Kidney (tissue), 13 donors: ENCODE measurements at regions not wholly inside any gene's neighbourhood (a gene's known extent, or its start where the extent isn't known, plus 50 kb on each side); places are given as distances from the start of the nearest gene placed in this dataset.
A peak's percentile ranks its signal among the peaks of the same experiment; 100 is the strongest.

Experiments
- DNase-seq, 5 donors: peaks; one replicate each; pipeline ENCODE4 v3.0.0-alpha.2; 2013 to 2020
- FAIRE-seq: peaks from 2 replicates; lab custom pipeline; 2012; peaks lifted over from hg19 to GRCh38; lab: Jason Lieb, UNC
- H3K27ac ChIP-seq, 2 donors: one replicate each; pipeline ENCODE4 v1.7.0; 2013; ENCODE audit warnings: low read depth in 2 of 2, low read length in 2 of 2, inconsistent platforms in 1 of 2
- H3K27me3 ChIP-seq: one replicate; pipeline ENCODE4 v1.7.1; 2013; ENCODE audit warnings: low read length, inconsistent platforms; ENCODE audit not compliant: control insufficient read depth, insufficient read depth
- H3K36me3 ChIP-seq, 3 donors: one replicate each; pipeline versions ENCODE4 v1.7.0 to v1.7.1; 2013; ENCODE audit warnings: low read length in 3 of 3, control low read depth in 1 of 3, inconsistent platforms in 1 of 3; ENCODE audit not compliant: insufficient read depth in 3 of 3, control insufficient read depth in 2 of 3
- H3K4me1 ChIP-seq, 3 donors: one replicate each; pipeline versions ENCODE4 v1.7.0 to v1.7.1; 2013; ENCODE audit warnings: low read length in 3 of 3, inconsistent platforms in 1 of 3, low read depth in 1 of 3; ENCODE audit not compliant: control insufficient read depth in 2 of 3, insufficient read depth in 2 of 3
- H3K4me3 ChIP-seq, 3 donors: one replicate each; pipeline versions ENCODE4 v1.7.0 to v1.8.1; 2013; ENCODE audit warnings: low read length in 3 of 3, control low read depth in 1 of 3, inconsistent platforms in 1 of 3
- H3K9ac ChIP-seq, 3 donors: one replicate each; pipeline versions ENCODE4 v1.7.0 to v1.7.1; 2013; ENCODE audit warnings: low read length in 3 of 3, control low read depth in 1 of 3, inconsistent platforms in 1 of 3
- H3K9me3 ChIP-seq, 3 donors: one replicate each; pipeline versions ENCODE4 v1.7.0 to v1.7.1; 2013; ENCODE audit warnings: low read length in 3 of 3, control low read depth in 1 of 3, inconsistent platforms in 1 of 3; ENCODE audit not compliant: control insufficient read depth in 2 of 3, insufficient read depth in 1 of 3
- CTCF ChIP-seq: IDR thresholded peaks from 3 replicates; pipeline ENCODE4 v1.5.1; 2012; ENCODE audit warnings: mild to moderate bottlenecking, moderate library complexity, borderline replicate concordance; ENCODE audit not compliant: insufficient read depth; ENCODE audit errors: extremely low read depth
- intact Hi-C: fragments of 100-400 bp; cut with DNase I; formaldehyde crosslinking; loops from one replicate; pipeline ENCODE4 v1.11.1; 2022
- donor health status: control.
- donor health status: control.
- donor health status: control.
- donor health status: control.
- donor health status: control.
- donor health status: DM: yes; HTN: yes; CAD: no.
- donor health status: Normal renal cell carcinoma (clear cell type).

GRCh38 chr10:131647789-131648188 is 253.0 kb upstream of the PPP2R2D start:
- no peak for TF ChIP-seq CTCF
- DNase-seq (peak in 2 of 5 donors; percentile 7 to 13), FAIRE-seq (no peak)
- no peaks in the 10 kb centered on the region for H3K4me1 ChIP-seq
- H3K27me3 ChIP-seq = no peaks in the 10 kb centered on the region
- H3K9me3 ChIP-seq = no peaks in the 10 kb centered on the region
- no peak overlapping the region for H3K4me3 ChIP-seq
- H3K9ac ChIP-seq = no peak overlapping the region
- intact Hi-C loops = no loop called here
- H3K27ac ChIP-seq = no peak overlapping the region
- no peaks in the 10 kb centered on the region for H3K36me3 ChIP-seq

GRCh38 chr10:131648386-131649020 is 252.3 kb upstream of the PPP2R2D start:
- Histone ChIP-seq H3K27ac (no peak overlapping the region), H3K4me1 (no peaks in the 10 kb centered on the region), H3K36me3 (no peaks in the 10 kb centered on the region), H3K27me3 (no peaks in the 10 kb centered on the region), H3K9ac (no peak overlapping the region), H3K9me3 (no peaks in the 10 kb centered on the region), H3K4me3 (no peak overlapping the region)
- DNase-seq (peak in 2 of 5 donors; percentile 1 to 26), FAIRE-seq (no peak)
- TF ChIP-seq CTCF = no peak
- intact Hi-C loops = no loop called here

GRCh38 chr10:131649617-131650016 is 251.2 kb upstream of the PPP2R2D start:
- Histone ChIP-seq H3K9me3 (peaks cover 0 to 2% (median 0%) of the 10 kb centered on the region in 3 donors), H3K27ac (no peak overlapping the region), H3K9ac (no peak overlapping the region), H3K4me1 (peaks cover 0 to 9% (median 0%) of the 10 kb centered on the region in 3 donors), H3K36me3 (no peaks in the 10 kb centered on the region), H3K27me3 (no peaks in the 10 kb centered on the region), H3K4me3 (no peak overlapping the region)
- peak in 1 of 5 donors; percentile 19 for DNase-seq
- FAIRE-seq = no peak
- intact Hi-C loops = no loop called here
- no peak for TF ChIP-seq CTCF
